ENCODE measurements at regions not wholly inside any gene's neighbourhood (a gene's known extent, or its start where the extent isn't known, plus 50 kb on each side); places are given as distances from the start of the nearest gene placed in this dataset.

GRCh38 chr17:69882281-69882680, 192.7 kb upstream of the KCNJ16 start:
- H3K9me3 ChIP-seq (replicated peaks in 1 of 3), result no peaks in the 10 kb centered on the region
- peak overlapping the region in 2 of 5 donors; percentile 32 to 70 for H3K27ac ChIP-seq
- no peak overlapping the region for H3K4me3 ChIP-seq
- WGBS, 4 donors, result 22 to 37% (median 33%) methylated on average over 2 of the region's 2 CpGs
- intact Hi-C loops (cut with DNase I), result no loop called here
- DNase-seq, result no peak
- H3K27me3 ChIP-seq, result no peaks in the 10 kb centered on the region
- H3K36me3 ChIP-seq (replicated peaks in 1 of 2), result no peaks in the 10 kb centered on the region
- peaks cover 14 to 23% of the 10 kb centered on the region in 2 donors for H3K4me1 ChIP-seq (replicated peaks in 1 of 2)
- TF ChIP-seq CTCF (IDR thresholded peaks at IDR 0.05) (no peak), POLR2A (IDR thresholded peaks at IDR 0.05) (no peak)

- TF ChIP-seq CTCF (IDR thresholded peaks at IDR 0.05), result no peak
- no peak for TF ChIP-seq POLR2A (IDR thresholded peaks at IDR 0.05)
- H3K9me3 ChIP-seq (replicated peaks in 1 of 3), result no peaks in the 10 kb centered on the region
- intact Hi-C loops (cut with DNase I), result no loop called here
- peaks cover 14 to 23% of the 10 kb centered on the region in 2 donors for H3K4me1 ChIP-seq (replicated peaks in 1 of 2)
- WGBS, 4 donors, result 54 to 62% (median 61%) methylated on average over 3 of the region's 3 CpGs
- peak overlapping the region in 3 of 5 donors; percentile 5 to 70 (median 32) for H3K27ac ChIP-seq
- no peak overlapping the region for H3K4me3 ChIP-seq
- no peaks in the 10 kb centered on the region for H3K27me3 ChIP-seq
- peak in 2 of 7 donors; percentile 11 to 33 for DNase-seq
- H3K36me3 ChIP-seq (replicated peaks in 1 of 2), result no peaks in the 10 kb centered on the region
Measured at GRCh38 chr17:69883120-69883519, 191.9 kb upstream of the KCNJ16 start.

GRCh38 chr17:69884356-69884755, 190.7 kb upstream of the KCNJ16 start:
- Histone ChIP-seq H3K27me3 (no peaks in the 10 kb centered on the region), H3K9me3 (replicated peaks in 1 of 3) (no peaks in the 10 kb centered on the region), H3K4me1 (replicated peaks in 1 of 2) (peaks cover 14 to 23% of the 10 kb centered on the region in 2 donors), H3K36me3 (replicated peaks in 1 of 2) (no peaks in the 10 kb centered on the region), H3K27ac (no peak overlapping the region), H3K4me3 (no peak overlapping the region)
- TF ChIP-seq CTCF (IDR thresholded peaks at IDR 0.05) (no peak), POLR2A (IDR thresholded peaks at IDR 0.05) (no peak)
- intact Hi-C loops (cut with DNase I), result no loop called here
- no peak for DNase-seq

- H3K9me3 ChIP-seq (replicated peaks in 1 of 3), result no peaks in the 10 kb centered on the region
- intact Hi-C loops (cut with DNase I), result no loop called here
Measured at GRCh38 chr17:69884846-69885245, 190.2 kb upstream of the KCNJ16 start.

More at GRCh38 chr17:69884846-69885245, 190.2 kb upstream of the KCNJ16 start:
- H3K4me3 ChIP-seq, result no peak overlapping the region
- DNase-seq, result no peak
- TF ChIP-seq CTCF (IDR thresholded peaks at IDR 0.05), result no peak
- TF ChIP-seq POLR2A (IDR thresholded peaks at IDR 0.05), result no peak
- H3K36me3 ChIP-seq (replicated peaks in 1 of 2), result no peaks in the 10 kb centered on the region
- peaks cover 13 to 23% of the 10 kb centered on the region in 2 donors for H3K4me1 ChIP-seq (replicated peaks in 1 of 2)
- no peak overlapping the region for H3K27ac ChIP-seq
- H3K27me3 ChIP-seq, result no peaks in the 10 kb centered on the region
- 38 to 86% (median 82%) methylated on average over 2 of the region's 2 CpGs for WGBS, 4 donors

All from adrenal gland (tissue), 9 donors.